GM12873 (cell line): ENCODE measurements at regions not wholly inside any gene's neighbourhood (a gene's known extent, or its start where the extent isn't known, plus 50 kb on each side); places are given as distances from the start of the nearest gene placed in this dataset.

ENCODE experiments used
- CTCF ChIP-seq: IDR thresholded peaks from 2 replicates; pipeline ENCODE4 v1.5.1; 2012; ENCODE audit warnings: low read depth, mild to moderate bottlenecking, moderate library complexity, low read length, control low read depth; ENCODE audit not compliant: insufficient read depth; ENCODE audit errors: missing control alignments

- no peak for TF ChIP-seq CTCF
These were observed 325.2 kb upstream of the SLITRK1 start for GRCh38 chr13:84207509-84207908.

- TF ChIP-seq CTCF, result no peak
These were observed 318.7 kb upstream of the SLITRK1 start for GRCh38 chr13:84200971-84201370.

- TF ChIP-seq CTCF, result no peak
These were observed 309.9 kb upstream of the SLITRK1 start for GRCh38 chr13:84192125-84192524.

GRCh38 chr13:84191139-84191538, 308.9 kb upstream of the SLITRK1 start:
- no peak for TF ChIP-seq CTCF

- TF ChIP-seq CTCF, result no peak
These were observed 305.4 kb upstream of the SLITRK1 start for GRCh38 chr13:84187626-84188025.

GRCh38 chr13:84139561-84140158, 257.4 kb upstream of the SLITRK1 start:
- TF ChIP-seq CTCF, result no peak

DNA sequence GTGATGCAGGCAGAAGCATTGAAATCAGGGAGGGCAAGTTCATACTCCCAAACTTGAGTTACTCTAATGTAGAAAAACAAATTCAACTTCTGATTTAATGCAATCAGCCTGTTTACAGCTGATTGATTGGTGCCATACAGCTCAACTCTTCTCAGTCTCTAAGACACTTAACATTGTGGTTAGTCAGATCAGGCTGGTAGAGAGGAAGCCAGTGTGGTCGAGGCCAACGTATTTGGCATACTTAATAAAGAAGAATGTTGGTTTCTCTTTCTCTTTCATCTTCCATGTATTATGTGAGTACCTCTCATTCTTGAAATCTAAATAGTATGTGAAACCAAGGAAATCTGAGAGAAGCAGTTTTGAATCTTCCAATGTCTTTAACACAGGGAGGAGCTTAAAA, 255.0 kb upstream of the SLITRK1 start:
- no peak for TF ChIP-seq CTCF

- no peak for TF ChIP-seq CTCF
These were observed 254.3 kb upstream of the SLITRK1 start for GRCh38 chr13:84136582-84136981.
